ENCODE measurements at regions not wholly inside any gene's neighbourhood (a gene's known extent, or its start where the extent isn't known, plus 50 kb on each side); places are given as distances from the start of the nearest gene placed in this dataset.

- no peaks in the 10 kb centered on the region for H3K27me3 ChIP-seq (ENCODE audit: control insufficient read depth, insufficient read depth, low read length)
- H3K4me3 ChIP-seq (ENCODE audit: low read length), result no peak overlapping the region
- peaks cover 7% of the 10 kb centered on the region for H3K4me1 ChIP-seq (ENCODE audit: control insufficient read depth, insufficient read depth, low read length)
- H3K9ac ChIP-seq (ENCODE audit: low read depth, low read length), result no peak overlapping the region
- no peak overlapping the region for H3K4me2 ChIP-seq (ENCODE audit: low read length)
- H3K36me3 ChIP-seq (ENCODE audit: insufficient read depth, low read length), result peaks cover 5% of the 10 kb centered on the region
- peaks cover 7% of the 10 kb centered on the region for H3K9me3 ChIP-seq (replicated peaks; ENCODE audit: low read length)
These were observed 112.1 kb downstream of the GLI2 start for GRCh38 chr2:120847700-120848321.

DNA sequence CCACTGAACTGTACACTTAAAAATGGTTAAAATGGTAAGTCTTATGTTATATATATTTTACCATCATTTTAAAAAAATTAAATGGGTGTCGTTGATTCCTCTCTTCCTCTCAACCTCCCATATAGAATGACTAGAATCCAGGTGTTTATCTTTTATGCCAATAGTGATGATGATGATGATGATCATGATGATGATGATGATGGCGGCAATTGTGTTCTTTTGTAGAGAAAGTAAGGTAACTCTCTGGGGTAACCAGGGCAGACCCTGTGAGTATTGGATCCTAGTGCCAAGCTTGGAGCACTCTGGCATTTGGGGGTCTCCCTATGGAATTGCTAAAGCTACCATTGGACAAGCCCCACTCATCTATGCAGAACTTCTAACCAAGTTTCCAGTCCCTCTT lies 113.6 kb downstream of the GLI2 start:
- H3K9me3 ChIP-seq (replicated peaks; ENCODE audit: low read length), result peaks cover 7% of the 10 kb centered on the region
- no peaks in the 10 kb centered on the region for H3K27me3 ChIP-seq (ENCODE audit: control insufficient read depth, insufficient read depth, low read length)
- no peak overlapping the region for H3K4me2 ChIP-seq (ENCODE audit: low read length)
- H3K4me3 ChIP-seq (ENCODE audit: low read length), result no peak overlapping the region
- no peaks in the 10 kb centered on the region for H3K4me1 ChIP-seq (ENCODE audit: control insufficient read depth, insufficient read depth, low read length)
- H3K36me3 ChIP-seq (ENCODE audit: insufficient read depth, low read length), result peaks cover 5% of the 10 kb centered on the region
- H3K9ac ChIP-seq (ENCODE audit: low read depth, low read length), result no peak overlapping the region

GRCh38 chr2:120850551-120850950 lies 114.9 kb downstream of the GLI2 start:
- Histone ChIP-seq H3K4me2 (ENCODE audit: low read length) (no peak overlapping the region), H3K9me3 (replicated peaks; ENCODE audit: low read length) (peaks cover 7% of the 10 kb centered on the region), H3K27me3 (ENCODE audit: control insufficient read depth, insufficient read depth, low read length) (no peaks in the 10 kb centered on the region), H3K4me1 (ENCODE audit: control insufficient read depth, insufficient read depth, low read length) (no peaks in the 10 kb centered on the region), H3K36me3 (ENCODE audit: insufficient read depth, low read length) (peaks cover 5% of the 10 kb centered on the region), H3K4me3 (ENCODE audit: low read length) (no peak overlapping the region), H3K9ac (ENCODE audit: low read depth, low read length) (no peak overlapping the region)

GRCh38 chr2:120851116-120851773 lies 115.6 kb downstream of the GLI2 start:
- peaks cover 5% of the 10 kb centered on the region for H3K36me3 ChIP-seq (ENCODE audit: insufficient read depth, low read length)

GRCh38 chr2:120852200-120852815 lies 116.6 kb downstream of the GLI2 start:
- H3K9me3 ChIP-seq (replicated peaks; ENCODE audit: low read length), result peaks cover 7% of the 10 kb centered on the region
- no peaks in the 10 kb centered on the region for H3K4me1 ChIP-seq (ENCODE audit: control insufficient read depth, insufficient read depth, low read length)
- H3K4me2 ChIP-seq (ENCODE audit: low read length), result no peak overlapping the region
- peaks cover 5% of the 10 kb centered on the region for H3K36me3 ChIP-seq (ENCODE audit: insufficient read depth, low read length)
- no peak overlapping the region for H3K4me3 ChIP-seq (ENCODE audit: low read length)
- no peak overlapping the region for H3K9ac ChIP-seq (ENCODE audit: low read depth, low read length)
- no peaks in the 10 kb centered on the region for H3K27me3 ChIP-seq (ENCODE audit: control insufficient read depth, insufficient read depth, low read length)

More at GRCh38 chr2:120851116-120851773, 115.6 kb downstream of the GLI2 start:
- Histone ChIP-seq H3K9ac (ENCODE audit: low read depth, low read length) (no peak overlapping the region), H3K4me3 (ENCODE audit: low read length) (no peak overlapping the region), H3K9me3 (replicated peaks; ENCODE audit: low read length) (peaks cover 7% of the 10 kb centered on the region), H3K4me1 (ENCODE audit: control insufficient read depth, insufficient read depth, low read length) (no peaks in the 10 kb centered on the region), H3K4me2 (ENCODE audit: low read length) (no peak overlapping the region), H3K27me3 (ENCODE audit: control insufficient read depth, insufficient read depth, low read length) (no peaks in the 10 kb centered on the region)

DNA sequence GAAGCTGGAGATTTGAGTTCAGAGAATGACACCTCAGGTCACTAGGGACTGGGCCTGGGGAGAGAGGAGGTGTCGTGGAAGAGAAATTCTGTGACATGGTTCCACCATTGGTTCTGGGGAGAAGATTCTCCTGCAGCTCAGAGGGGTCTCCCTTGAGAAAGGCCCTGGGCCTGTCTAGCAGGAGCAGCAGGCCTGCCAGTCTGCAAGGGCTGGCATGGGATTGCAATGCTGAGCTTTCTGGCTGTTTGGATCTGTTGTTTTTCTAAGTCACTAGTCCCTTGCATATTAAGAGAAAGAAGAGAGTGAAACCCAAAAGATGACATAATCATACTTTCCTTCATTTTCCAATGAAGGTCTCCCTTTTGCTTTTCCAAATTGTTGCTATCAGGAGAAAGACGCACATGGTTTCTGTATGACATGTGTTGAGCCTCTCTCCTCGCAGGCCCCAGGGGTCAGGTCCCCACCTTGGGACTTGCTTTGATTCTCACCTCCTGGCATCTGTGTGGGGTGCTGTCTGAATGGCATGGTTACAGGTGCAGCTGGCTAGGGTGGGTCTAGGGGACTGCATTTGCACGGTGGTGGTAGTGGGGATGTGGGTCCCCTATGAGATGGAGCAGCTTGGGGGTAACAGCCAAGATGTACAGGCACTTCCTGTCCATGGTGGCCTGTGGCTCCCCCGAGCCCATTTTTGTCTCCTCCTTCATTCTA lies 117.8 kb downstream of the GLI2 start:
- Histone ChIP-seq H3K27me3 (ENCODE audit: control insufficient read depth, insufficient read depth, low read length) (no peaks in the 10 kb centered on the region), H3K4me1 (ENCODE audit: control insufficient read depth, insufficient read depth, low read length) (no peaks in the 10 kb centered on the region), H3K9me3 (replicated peaks; ENCODE audit: low read length) (peaks cover 7% of the 10 kb centered on the region), H3K36me3 (ENCODE audit: insufficient read depth, low read length) (peaks cover 5% of the 10 kb centered on the region), H3K9ac (ENCODE audit: low read depth, low read length) (no peak overlapping the region), H3K4me2 (ENCODE audit: low read length) (no peak overlapping the region), H3K4me3 (ENCODE audit: low read length) (no peak overlapping the region)

DNA sequence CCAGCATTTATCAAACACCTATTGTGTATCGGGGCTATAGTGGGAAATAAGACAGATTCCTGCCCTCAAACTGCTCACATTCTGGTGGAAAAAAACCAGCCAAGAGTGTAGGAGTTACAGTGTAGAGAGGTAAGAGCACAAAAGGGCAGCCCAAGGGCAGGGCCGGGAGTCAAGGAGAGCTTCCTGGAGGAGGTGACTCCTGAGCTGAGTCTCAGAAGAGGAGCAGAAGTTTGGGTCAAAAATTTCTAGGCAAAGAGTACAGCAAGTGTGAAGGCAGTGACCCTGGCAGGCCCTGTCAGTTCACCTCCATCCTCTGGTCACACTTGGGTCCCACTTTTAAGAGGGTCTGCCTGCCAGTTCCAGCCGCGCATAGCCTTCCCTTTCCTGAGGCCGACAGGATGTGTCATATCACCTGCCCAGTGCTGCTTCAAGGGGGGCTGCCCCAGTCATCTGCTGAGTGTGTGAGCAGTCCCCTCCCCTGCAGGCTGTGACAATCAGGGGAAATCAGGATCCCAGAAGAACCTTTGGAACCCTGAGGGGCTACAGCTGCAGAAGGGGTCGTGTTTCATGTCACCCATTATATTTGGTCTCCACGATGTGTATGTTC lies 118.4 kb downstream of the GLI2 start:
- no peak overlapping the region for H3K4me3 ChIP-seq (ENCODE audit: low read length)
- H3K9ac ChIP-seq (ENCODE audit: low read depth, low read length), result no peak overlapping the region
- H3K27me3 ChIP-seq (ENCODE audit: control insufficient read depth, insufficient read depth, low read length), result no peaks in the 10 kb centered on the region
- H3K36me3 ChIP-seq (ENCODE audit: insufficient read depth, low read length), result peaks cover 5% of the 10 kb centered on the region
- H3K9me3 ChIP-seq (replicated peaks; ENCODE audit: low read length), result peaks cover 7% of the 10 kb centered on the region
- no peak overlapping the region for H3K4me2 ChIP-seq (ENCODE audit: low read length)
- H3K4me1 ChIP-seq (ENCODE audit: control insufficient read depth, insufficient read depth, low read length), result no peaks in the 10 kb centered on the region

DNA sequence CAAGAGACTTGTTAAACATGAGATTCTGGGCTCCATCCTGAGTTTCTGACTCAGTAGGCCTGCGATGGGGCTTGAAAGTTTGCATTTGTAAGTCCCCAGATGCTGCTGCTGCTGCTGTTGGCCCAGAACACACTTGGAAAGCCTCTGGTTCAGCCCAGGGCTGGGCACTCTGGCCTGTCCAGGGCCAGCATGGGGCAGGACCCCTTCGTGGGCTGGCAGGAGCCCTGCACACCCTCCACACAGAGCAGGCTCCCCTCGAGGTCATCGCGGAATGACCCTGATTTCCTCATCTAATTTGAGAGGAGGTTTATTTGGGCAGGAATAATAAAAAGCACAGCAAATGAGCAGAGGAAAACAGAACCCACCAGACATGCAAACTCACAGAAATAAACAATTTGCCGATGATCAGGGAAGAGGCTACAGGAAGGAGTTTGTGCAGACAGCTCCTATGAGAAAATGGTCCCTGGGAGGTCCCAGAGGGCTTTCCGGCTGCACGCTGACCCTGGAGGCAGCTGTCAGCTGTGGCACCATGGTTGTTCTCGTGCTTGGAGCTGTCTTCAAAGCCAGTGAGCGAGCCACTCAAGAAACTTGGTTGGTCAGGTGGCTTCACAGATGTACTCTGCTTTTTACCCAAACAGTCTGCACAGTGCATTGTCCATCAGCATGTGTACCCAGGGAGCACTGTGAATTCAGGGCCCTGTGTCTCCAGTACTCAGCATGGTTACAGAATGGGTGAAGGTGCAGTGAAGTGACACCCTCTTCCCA lies 119.3 kb downstream of the GLI2 start:
- H3K9me3 ChIP-seq (replicated peaks; ENCODE audit: low read length), result peaks cover under 1% of the 10 kb centered on the region
- H3K27me3 ChIP-seq (ENCODE audit: control insufficient read depth, insufficient read depth, low read length), result no peaks in the 10 kb centered on the region
- no peak overlapping the region for H3K9ac ChIP-seq (ENCODE audit: low read depth, low read length)

DNA sequence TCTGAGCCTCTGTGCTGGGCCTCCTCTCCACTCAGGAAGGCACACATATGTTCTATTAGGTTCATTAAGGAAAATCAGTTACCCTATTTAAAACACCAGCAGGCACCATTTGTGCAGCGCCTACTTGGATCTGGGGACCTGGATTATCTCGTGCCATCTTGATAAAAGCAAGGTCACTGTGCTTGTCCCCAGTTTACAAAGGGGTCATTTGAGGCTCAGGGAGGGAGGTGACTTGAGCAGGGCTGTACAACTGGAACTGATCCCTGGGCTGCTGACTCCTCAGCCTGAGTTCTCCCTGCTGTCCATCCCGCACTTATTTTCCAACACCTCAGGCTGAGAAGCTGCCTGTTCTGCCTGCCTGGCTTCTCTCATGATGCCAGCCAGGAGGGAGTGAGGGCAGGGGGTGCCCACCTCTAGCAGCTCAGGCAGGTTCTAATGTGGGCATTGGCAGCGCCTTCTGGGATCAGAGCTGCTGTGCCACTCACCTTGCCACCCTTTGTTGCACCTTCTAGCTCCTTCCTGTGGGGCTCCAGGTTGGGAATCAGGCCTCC lies 120.3 kb downstream of the GLI2 start:
- H3K4me2 ChIP-seq (ENCODE audit: low read length), result no peak overlapping the region
- no peaks in the 10 kb centered on the region for H3K4me1 ChIP-seq (ENCODE audit: control insufficient read depth, insufficient read depth, low read length)
- H3K9me3 ChIP-seq (replicated peaks; ENCODE audit: low read length), result no peaks in the 10 kb centered on the region
- H3K4me3 ChIP-seq (ENCODE audit: low read length), result no peak overlapping the region
- H3K9ac ChIP-seq (ENCODE audit: low read depth, low read length), result no peak overlapping the region
- H3K27me3 ChIP-seq (ENCODE audit: control insufficient read depth, insufficient read depth, low read length), result no peaks in the 10 kb centered on the region
- no peaks in the 10 kb centered on the region for H3K36me3 ChIP-seq (ENCODE audit: insufficient read depth, low read length)

More for the DNA sequence above, 119.3 kb downstream of the GLI2 start:
- Histone ChIP-seq H3K4me2 (ENCODE audit: low read length) (no peak overlapping the region), H3K36me3 (ENCODE audit: insufficient read depth, low read length) (no peaks in the 10 kb centered on the region), H3K4me1 (ENCODE audit: control insufficient read depth, insufficient read depth, low read length) (no peaks in the 10 kb centered on the region), H3K4me3 (ENCODE audit: low read length) (no peak overlapping the region)

GRCh38 chr2:120856421-120856862 lies 120.8 kb downstream of the GLI2 start:
- no peaks in the 10 kb centered on the region for H3K36me3 ChIP-seq (ENCODE audit: insufficient read depth, low read length)
- peaks cover 5% of the 10 kb centered on the region for H3K4me1 ChIP-seq (ENCODE audit: control insufficient read depth, insufficient read depth, low read length)
- H3K9me3 ChIP-seq (replicated peaks; ENCODE audit: low read length), result no peaks in the 10 kb centered on the region
- H3K9ac ChIP-seq (ENCODE audit: low read depth, low read length), result no peak overlapping the region
- no peaks in the 10 kb centered on the region for H3K27me3 ChIP-seq (ENCODE audit: control insufficient read depth, insufficient read depth, low read length)
- H3K4me2 ChIP-seq (ENCODE audit: low read length), result no peak overlapping the region
- H3K4me3 ChIP-seq (ENCODE audit: low read length), result no peak overlapping the region

Data from skeletal muscle satellite cell (primary cell).